LNCaP clone FGC (cell line): ENCODE measurements at regions not wholly inside any gene's neighbourhood (a gene's known extent, or its start where the extent isn't known, plus 50 kb on each side); places are given as distances from the start of the nearest gene placed in this dataset.
"Not testable (repeated sequence)": the region's sequence is repeated elsewhere in the genome, so short reads cannot be mapped to it uniquely, and the experiment has no call there.

Experiments used
- DNase-seq: peaks from one replicate; pipeline ENCODE4 v3.0.0-alpha.2; 2011; ENCODE audit warnings: low read depth
- H3K4me3 ChIP-seq: 2 replicates; pipeline ENCODE4 v1.5.1; 2011; ENCODE audit warnings: mild to moderate bottlenecking, low read depth, low read length, control low read depth
- TF ChIP-seq, protein P1 (sequence below): IDR thresholded peaks from 2 replicates; pipeline ENCODE4 v1.5.1; 2012; ENCODE audit warnings: mild to moderate bottlenecking; ENCODE audit not compliant: control insufficient read depth, insufficient read depth; ENCODE audit errors: extremely low read depth

- DNase-seq, result no peak
- H3K4me3 ChIP-seq, result no peak overlapping the region
Observed at GRCh38 chr2:200189964-200190363, 116.5 kb upstream of the SPATS2L start.

GRCh38 chr2:200193331-200193730, 113.2 kb upstream of the SPATS2L start:
- no peak for DNase-seq
- TF ChIP-seq, protein P1, sequence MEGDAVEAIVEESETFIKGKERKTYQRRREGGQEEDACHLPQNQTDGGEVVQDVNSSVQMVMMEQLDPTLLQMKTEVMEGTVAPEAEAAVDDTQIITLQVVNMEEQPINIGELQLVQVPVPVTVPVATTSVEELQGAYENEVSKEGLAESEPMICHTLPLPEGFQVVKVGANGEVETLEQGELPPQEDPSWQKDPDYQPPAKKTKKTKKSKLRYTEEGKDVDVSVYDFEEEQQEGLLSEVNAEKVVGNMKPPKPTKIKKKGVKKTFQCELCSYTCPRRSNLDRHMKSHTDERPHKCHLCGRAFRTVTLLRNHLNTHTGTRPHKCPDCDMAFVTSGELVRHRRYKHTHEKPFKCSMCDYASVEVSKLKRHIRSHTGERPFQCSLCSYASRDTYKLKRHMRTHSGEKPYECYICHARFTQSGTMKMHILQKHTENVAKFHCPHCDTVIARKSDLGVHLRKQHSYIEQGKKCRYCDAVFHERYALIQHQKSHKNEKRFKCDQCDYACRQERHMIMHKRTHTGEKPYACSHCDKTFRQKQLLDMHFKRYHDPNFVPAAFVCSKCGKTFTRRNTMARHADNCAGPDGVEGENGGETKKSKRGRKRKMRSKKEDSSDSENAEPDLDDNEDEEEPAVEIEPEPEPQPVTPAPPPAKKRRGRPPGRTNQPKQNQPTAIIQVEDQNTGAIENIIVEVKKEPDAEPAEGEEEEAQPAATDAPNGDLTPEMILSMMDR, result no peak
- H3K4me3 ChIP-seq, result no peak overlapping the region

More at GRCh38 chr2:200189964-200190363, 116.5 kb upstream of the SPATS2L start:
- TF ChIP-seq, protein P1, result no peak

GRCh38 chr2:200193791-200194190, 112.7 kb upstream of the SPATS2L start:
- TF ChIP-seq, protein P1, result no peak

DNA sequence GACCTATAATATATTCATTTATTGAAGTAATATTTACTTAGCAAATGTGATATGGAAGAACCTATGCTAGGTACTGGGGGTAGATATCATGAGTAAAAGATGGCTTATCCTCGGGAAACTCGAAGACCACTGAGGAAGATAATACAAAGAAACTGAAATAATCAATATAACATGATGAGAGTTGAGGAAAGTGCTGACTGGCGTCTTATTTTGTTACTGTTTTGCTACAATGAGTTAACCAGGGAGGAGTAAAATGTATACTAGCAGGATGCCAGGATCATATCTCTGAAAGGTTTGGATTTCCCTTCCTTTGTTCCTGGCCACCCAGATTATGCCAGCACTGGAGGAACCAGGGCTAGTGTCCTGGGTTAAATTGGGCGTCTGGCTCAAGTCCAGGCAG, 111.7 kb upstream of the SPATS2L start:
- no peak overlapping the region for H3K4me3 ChIP-seq
- no peak for DNase-seq
- TF ChIP-seq, protein P1, result no peak

More at GRCh38 chr2:200193791-200194190, 112.7 kb upstream of the SPATS2L start:
- H3K4me3 ChIP-seq, result no peak overlapping the region
- no peak for DNase-seq

DNA sequence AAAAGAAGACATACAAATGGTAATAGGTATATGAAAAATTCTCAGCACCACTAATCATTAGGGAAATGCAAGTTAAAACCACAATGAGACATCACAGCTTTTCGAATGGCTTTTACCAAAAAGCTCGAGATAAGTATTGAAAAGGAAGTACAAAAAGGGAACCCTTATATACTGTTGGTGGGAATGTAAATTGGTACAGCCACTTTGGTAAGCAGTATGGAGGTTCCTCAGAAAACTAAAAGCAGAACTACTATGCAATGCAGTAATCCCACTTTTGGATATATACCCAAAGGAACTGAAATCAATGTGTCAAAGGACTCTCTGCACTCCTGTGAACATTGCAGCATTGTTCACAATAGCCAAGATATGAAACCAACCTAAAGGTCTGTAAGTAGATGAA, 107.5 kb upstream of the SPATS2L start:
- TF ChIP-seq, protein P1, result no peak
- DNase-seq, result no peak
- no peak overlapping the region for H3K4me3 ChIP-seq

GRCh38 chr2:200199576-200200263, 106.8 kb upstream of the SPATS2L start:
- no peak for DNase-seq

GRCh38 chr2:200201839-200202238, 104.7 kb upstream of the SPATS2L start:
- not testable (repeated sequence) for DNase-seq, H3K4me3 ChIP-seq

More at GRCh38 chr2:200199576-200200263, 106.8 kb upstream of the SPATS2L start:
- H3K4me3 ChIP-seq, result no peak overlapping the region
- TF ChIP-seq, protein P1, result no peak
